PFSK-1 (cell line): ENCODE measurements at regions not wholly inside any gene's neighbourhood (a gene's known extent, or its start where the extent isn't known, plus 50 kb on each side); places are given as distances from the start of the nearest gene placed in this dataset.

Experiments used
- FOXP2 ChIP-seq: optimal IDR thresholded peaks from 2 replicates; pipeline ENCODE3; 2011; ENCODE audit warnings: borderline replicate concordance, control low read depth, inconsistent platforms; ENCODE audit not compliant: insufficient read depth; ENCODE audit errors: extremely low read length, extremely low read depth
- POLR2AphosphoS5 ChIP-seq: IDR thresholded peaks from 2 replicates; pipeline ENCODE4 v1.6.1; 2012; ENCODE audit warnings: low read depth, mild to moderate bottlenecking, control low read depth, low read length, moderate library complexity
- REST ChIP-seq, 2 experiments: IDR thresholded peaks; 2 replicates each; pipeline versions ENCODE4 v1.6.1 to v1.8.0; 2011 to 2012; ENCODE audit warnings: low read depth in 2 of 2, low read length in 2 of 2, control low read depth in 1 of 2, inconsistent platforms in 1 of 2, mild to moderate bottlenecking in 1 of 2, moderate library complexity in 1 of 2; ENCODE audit not compliant: insufficient read depth in 1 of 2
- SIN3A ChIP-seq: IDR thresholded peaks from 2 replicates; pipeline ENCODE4 v1.6.1; 2012; ENCODE audit warnings: mild to moderate bottlenecking, low read length, moderate library complexity, borderline replicate concordance; ENCODE audit not compliant: insufficient read depth
- TAF1 ChIP-seq: IDR thresholded peaks from 2 replicates; pipeline ENCODE4 v1.6.1; 2012; ENCODE audit warnings: low read length, control low read depth, borderline replicate concordance; ENCODE audit not compliant: insufficient read depth

DNA sequence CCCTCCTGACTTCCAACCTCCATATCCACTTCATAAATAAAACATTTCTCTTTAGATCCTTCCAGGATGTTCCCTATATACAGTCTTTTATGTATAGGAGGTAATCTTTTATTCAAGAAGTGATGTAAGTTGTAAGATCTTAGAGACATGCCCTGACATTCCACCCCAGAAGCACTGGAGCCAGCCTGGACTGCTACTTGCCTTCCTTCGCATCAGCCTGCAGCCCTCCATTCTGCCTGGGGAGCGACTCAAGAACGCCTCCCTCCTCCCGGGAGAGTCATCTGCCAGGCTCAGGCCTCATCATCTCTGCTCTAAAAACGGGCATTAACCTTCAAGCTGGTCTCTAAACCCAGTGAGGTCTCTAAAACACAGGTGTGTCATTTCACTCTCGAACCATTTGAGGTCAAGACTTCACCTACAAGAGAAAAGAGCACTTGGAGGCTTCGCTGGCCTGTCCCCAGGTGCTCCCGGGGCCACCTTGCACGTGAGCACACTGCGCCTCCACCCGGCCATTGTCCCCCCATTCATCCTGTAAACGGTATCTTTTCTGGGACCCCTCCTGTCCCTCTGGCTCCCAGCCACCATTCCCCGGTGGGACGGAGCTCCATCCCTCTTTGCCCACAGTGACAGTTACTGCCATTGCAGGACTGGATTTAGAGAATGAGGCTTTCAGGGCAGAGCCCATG is 107.5 kb upstream of the PDE10A start:
- TF ChIP-seq SIN3A (no peak), POLR2AphosphoS5 (no peak; the same call in 1 of the 2 replicates), REST (IDR thresholded peaks at IDR 0.05; ENCODE audit: insufficient read depth in 1 of 2, low read depth in 2 of 2, low read length in 2 of 2) (no peak), TAF1 (no peak), FOXP2 (no peak)
